ENCODE measurements at regions not wholly inside any gene's neighbourhood (a gene's known extent, or its start where the extent isn't known, plus 50 kb on each side); places are given as distances from the start of the nearest gene placed in this dataset.

DNA sequence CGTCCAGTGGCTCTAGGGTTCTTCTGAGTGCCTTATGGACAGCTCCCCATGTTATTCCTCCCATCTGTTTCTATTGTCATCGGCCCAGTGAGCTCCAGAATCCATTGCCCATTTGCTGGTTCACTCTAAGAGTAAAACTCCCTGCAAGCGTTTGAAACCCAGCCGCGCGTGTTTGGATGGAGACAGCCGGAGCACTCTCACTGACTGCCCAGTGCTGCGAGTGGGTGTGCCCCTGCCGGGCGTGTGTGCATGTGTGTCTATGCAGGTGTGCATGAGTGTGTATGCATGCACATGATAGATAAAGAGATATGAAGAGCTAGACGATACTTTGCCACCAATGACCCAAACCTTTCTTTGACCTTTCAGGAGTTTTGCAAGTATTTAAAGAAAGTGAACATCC is 347.2 kb upstream of the MKI67 start:
- TF ChIP-seq, protein P1, sequence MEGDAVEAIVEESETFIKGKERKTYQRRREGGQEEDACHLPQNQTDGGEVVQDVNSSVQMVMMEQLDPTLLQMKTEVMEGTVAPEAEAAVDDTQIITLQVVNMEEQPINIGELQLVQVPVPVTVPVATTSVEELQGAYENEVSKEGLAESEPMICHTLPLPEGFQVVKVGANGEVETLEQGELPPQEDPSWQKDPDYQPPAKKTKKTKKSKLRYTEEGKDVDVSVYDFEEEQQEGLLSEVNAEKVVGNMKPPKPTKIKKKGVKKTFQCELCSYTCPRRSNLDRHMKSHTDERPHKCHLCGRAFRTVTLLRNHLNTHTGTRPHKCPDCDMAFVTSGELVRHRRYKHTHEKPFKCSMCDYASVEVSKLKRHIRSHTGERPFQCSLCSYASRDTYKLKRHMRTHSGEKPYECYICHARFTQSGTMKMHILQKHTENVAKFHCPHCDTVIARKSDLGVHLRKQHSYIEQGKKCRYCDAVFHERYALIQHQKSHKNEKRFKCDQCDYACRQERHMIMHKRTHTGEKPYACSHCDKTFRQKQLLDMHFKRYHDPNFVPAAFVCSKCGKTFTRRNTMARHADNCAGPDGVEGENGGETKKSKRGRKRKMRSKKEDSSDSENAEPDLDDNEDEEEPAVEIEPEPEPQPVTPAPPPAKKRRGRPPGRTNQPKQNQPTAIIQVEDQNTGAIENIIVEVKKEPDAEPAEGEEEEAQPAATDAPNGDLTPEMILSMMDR (IDR thresholded peaks at IDR 0.05): no peak
- TF ChIP-seq POLR2A (IDR thresholded peaks at IDR 0.05): no peak

Data from lower leg skin (tissue), 3 donors.